Anterior cingulate cortex (tissue), 58 donors: ENCODE measurements at regions not wholly inside any gene's neighbourhood (a gene's known extent, or its start where the extent isn't known, plus 50 kb on each side); places are given as distances from the start of the nearest gene placed in this dataset.
"Not testable (repeated sequence)": the region's sequence is repeated elsewhere in the genome, so short reads cannot be mapped to it uniquely, and the experiment has no call there.

Experiments used
- DNase-seq, 58 donors: peaks; one replicate each; lab custom pipeline; 2025; lab: John Stamatoyannopoulos, UW

GRCh38 chr11:70583781-70584218 lies 185.5 kb downstream of the CTTN start:
- no peak for DNase-seq

- no peak for DNase-seq
Measured at GRCh38 chr11:70584498-70585235, 186.3 kb downstream of the CTTN start.

GRCh38 chr11:70585236-70585545 lies 186.9 kb downstream of the CTTN start:
- DNase-seq, result no peak

DNA sequence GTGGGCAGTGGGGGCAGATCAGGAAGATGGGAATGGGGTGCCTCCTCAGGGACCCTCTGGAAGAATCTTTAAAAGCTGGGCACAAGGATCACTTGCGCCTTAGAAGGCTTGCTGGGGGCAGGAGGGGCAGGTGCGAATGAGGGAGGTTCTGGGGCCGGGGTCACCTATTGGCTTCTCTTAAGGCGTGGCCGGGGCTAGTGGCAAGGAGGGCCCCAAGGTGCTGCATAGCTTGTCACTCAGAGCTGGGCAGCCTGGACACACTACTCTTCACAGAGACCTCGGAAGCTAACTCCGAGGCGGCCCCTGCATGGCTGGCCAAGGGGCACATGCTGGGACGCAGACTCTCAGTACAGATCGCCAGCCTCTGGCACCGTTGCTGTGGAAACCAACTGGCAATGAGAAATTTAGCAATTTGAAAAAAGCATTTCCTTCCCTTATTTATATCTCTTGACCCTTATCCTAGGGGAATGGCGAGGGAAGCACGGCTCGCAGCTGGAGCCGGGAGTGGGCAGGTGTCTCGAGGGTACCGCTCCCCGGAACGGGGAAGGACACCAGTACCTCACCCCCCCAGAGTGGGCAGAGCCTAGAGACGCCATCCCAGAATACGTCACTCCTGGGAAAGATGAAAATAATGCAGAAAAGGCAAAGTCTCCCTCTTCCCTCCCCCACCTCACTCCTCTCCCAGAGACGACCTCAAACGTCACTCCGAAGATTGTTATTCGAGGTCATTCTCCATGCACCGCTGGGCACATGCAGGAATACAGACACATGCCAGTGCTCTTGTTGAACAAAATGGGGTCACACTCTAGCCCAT lies 188.1 kb downstream of the CTTN start:
- DNase-seq, result no peak

DNA sequence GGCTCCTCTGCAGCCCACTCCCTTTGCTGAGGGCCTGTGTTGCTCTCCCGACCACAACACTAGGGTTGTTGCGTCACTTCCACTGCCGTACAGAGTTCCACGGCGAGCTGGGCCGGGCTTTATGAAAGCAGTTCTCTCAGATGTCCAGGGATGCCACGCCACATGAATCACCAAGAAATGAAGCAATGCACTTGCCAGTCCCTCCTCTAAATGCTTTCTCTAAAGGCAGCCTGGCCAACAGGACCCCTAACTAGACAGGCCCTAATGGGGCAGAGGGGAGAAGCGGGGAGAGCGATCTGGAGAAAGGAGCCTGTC lies 188.7 kb downstream of the CTTN start:
- DNase-seq, result no peak

- DNase-seq, result no peak
Measured at GRCh38 chr11:70590356-70590991, 192.1 kb downstream of the CTTN start.

DNA sequence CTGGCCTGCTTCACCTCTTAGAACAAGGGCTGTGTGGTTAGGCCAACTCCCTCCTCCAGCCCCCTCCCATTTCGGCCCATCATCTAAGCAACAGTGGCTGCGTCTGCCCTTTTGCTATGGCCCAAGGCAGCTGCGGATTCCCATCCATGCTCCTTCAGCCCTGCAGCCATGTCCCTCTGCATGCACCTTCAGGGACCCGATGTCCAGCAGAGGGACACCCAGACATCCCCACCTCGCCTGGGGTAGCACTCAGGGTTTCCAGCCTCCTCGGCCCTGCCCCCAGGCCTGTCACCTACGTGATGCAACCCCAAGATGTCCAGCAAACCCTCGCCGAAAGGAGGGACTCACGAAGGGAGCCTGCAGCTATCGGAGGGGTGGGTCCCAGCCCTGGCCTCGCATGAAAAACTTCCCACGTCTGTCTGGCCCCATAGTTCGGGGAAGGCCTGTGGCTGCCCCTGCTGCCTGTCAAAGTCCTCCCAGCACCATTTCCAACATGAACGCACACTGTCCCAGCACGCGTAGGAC lies 194.4 kb downstream of the CTTN start:
- no peak for DNase-seq

DNA sequence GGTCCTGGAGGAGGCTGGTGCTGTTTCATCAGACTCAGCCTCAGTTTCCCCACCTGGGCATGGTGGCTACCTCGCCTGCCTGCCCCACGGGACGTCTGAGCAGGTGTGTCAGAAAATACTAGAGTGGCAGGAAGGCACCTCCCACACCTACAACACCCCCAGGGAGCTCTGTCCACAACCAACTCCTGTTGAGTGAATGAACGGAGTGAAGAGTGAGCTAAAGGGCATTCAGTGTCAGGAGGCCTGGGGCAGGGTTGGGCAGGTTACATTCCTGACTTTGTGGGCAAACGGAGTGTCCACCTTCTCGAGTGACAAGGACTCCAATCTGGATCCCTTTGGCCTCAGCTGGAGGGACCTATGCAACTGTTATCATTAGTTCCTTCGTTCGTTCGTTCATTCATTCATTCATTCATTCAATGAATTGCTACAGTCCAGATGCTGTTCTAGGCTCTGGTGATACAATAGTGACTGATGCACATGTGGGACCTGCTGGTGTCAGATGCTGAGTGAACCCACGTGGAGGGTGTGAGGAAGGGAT lies 195.2 kb downstream of the CTTN start:
- no peak for DNase-seq

- no peak for DNase-seq
Measured at GRCh38 chr11:70594031-70594430, 195.7 kb downstream of the CTTN start.

DNA sequence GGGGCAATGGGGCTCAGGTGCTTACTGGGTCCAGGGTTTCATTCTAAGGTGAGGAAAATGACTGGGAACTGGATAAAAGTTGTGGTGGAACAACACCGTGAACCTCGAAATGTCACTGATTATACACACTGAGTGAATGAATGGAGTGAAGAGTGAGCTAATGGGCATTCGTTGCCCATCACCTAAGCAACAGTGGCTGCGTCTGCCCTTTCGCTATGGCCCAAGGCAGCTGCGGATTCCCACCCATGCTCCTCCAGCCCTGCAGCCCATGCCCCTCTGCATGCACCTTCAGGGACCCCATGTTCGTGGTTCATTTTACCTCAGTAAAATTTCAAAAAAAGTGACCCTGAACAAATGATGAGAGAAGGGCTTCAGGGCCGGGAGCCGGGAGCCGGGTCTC lies 196.3 kb downstream of the CTTN start:
- no peak for DNase-seq

DNA sequence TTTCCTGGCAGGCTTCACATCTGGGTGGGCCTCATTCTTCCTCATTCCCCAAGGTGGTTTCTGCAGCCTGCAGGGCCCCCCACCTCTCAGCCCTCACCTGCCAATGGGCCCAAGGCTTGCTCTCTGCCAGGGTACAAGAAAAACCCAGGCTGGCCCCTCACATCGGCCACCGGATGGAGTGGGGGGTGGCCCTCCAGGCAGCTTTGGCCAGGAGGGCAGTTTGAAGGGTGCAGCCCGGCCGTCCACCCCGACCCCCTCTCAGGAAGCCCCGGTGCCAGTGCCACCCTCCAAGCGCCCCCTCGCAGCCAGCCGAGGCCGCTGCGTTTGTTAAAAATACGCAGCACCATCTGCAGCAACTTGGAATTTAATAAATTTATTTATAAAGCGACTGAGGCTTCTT lies 196.7 kb downstream of the CTTN start:
- no peak for DNase-seq

DNA sequence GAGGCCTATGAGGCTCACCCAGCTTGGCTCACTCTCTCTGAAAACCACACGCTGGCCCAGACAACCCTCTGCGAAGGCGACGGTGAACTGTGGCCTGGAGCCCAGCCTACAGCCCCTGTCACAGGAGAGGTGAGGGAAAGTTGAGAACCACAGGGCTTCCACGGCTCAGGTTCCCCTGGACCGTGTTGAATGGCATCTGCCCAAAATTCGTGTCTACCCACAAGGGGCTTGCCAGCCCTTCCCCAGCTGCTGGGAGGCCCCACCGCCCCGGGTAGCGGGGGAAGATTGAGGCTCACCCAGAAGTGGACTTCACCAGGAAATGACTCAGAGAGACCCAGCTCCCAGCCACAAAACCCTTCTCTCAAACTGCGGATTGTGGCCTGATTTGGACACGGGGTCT lies 197.1 kb downstream of the CTTN start:
- no peak for DNase-seq

- no peak for DNase-seq
Measured at GRCh38 chr11:70596091-70596490, 197.8 kb downstream of the CTTN start.

DNA sequence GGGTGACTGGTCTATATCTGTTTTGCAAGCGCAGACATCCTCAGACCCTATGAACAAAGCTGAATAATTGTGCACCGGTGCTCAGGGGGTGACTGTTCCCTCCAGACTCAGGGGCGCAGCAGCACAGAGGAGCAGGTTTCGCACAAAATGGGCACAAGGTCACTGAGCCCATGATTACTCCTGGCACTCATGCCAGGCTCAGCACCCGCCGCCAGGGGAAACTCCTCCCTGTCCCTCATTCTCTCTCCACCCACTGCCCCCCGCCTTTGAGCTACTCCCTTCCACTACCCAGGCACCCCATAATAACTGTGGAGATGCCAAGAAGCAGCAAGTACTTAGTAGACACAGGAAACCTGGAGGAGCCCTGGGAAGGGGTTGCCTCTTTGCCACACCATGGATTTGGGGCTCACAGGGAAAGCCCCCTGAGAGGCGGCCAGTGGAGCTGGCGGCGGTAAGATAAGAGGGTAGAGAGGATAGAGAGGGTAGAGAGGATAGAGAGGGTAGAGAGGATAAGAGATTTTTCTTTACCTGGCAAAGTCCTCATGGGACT lies 198.8 kb downstream of the CTTN start:
- no peak for DNase-seq

DNA sequence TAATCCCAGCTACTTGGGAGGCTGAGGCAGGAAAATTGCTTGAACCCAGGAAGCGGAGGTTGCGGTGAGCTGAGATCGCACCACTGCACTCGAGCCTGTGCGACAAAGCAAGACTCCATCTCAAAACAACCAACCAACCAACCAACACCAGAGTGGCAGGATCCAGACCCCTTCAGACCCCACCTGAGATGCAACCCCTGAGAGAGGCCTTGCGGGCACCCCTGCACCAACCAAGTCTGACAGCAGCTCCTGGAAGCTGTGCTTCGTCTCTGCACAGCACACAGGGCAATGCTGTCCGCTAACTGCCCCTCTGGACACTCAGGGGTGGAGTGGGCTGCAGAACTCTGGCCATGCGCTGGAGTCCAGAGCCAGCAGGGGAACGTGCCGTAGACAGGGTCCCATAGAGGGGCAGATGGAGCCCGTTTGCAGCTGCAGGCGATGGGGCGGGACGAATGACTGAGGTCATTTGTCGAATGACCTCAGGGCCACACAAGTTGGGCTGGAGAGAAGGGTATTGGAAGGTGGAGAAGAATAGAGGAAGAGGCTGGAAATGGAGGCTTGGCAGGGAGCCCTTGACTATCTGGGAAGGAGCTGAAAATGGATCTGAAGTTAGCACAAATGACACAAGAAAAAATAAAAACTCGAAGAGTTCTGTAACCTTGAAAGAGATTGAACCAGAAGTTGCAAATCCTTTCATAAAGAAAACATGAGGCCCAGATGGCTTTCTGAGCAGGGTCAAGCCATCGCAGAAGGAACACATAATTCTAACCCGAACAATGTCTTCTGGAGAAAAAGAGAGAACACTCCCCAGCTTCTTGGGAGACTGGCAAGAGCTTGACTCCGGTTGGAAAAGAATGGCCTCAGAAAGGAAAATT lies 199.7 kb downstream of the CTTN start:
- DNase-seq, result no peak

DNA sequence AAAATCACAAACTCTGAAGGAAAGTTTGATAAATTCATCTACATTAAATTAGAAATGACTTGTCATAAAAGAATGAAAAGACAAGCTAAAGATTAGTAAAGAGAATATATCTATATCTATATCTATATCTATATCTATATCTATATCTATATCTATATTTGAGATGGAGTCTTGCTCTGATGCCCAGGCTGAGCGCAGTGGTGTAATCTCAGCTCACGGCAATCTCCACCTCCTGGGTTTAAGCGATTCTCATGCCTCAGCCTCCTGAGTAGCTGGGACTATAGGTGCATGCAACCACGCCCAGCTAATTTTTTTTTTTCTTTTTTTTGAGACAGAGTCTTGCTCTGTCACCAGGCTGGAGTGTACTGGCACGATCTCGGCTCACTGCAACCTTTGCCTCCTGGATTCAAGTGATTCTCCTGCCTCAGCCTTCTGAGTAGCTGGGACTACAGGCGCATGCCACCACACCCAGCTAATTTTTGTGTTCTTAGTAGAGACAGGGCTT lies 202.6 kb downstream of the CTTN start:
- not testable (repeated sequence) for DNase-seq

DNA sequence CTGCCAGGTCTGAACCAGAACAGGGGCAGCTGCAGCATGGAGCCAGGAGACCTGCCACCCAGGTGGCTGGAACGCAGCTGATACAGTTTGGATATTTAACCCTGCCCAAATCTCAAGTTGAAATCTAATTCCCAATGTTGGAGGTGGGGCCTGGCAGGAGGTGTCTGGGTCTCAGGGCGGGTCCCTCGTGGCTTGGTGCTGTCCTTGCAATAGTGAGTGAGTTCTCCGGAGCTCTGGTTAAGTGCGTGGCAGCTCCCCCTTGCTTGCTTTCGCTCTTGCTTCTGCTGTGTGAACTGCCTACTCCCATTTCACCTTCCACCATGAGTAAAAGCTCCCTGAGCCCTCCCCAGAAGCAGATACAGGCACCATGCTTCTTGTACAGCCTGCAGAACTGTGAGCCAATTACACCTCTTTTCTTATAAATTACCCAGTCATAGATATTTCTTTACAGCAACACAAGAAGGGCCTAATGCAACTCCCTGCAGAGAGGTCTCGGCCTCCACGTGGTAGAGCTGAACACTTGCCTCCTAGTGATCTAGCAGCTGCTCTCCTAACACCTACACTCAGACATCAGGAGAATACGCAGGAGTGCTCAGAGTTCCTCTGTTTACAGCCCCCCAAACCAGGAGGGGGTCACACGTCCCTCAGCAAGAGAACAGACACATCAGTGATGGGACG lies 203.7 kb downstream of the CTTN start:
- DNase-seq, result peak in 1 of 58 donors; percentile 28

GRCh38 chr11:70603114-70603755 lies 204.9 kb downstream of the CTTN start:
- no peak for DNase-seq

GRCh38 chr11:70603756-70604211 lies 205.5 kb downstream of the CTTN start:
- DNase-seq, result no peak
